IPS-18a (cell line): ENCODE measurements at regions not wholly inside any gene's neighbourhood (a gene's known extent, or its start where the extent isn't known, plus 50 kb on each side); places are given as distances from the start of the nearest gene placed in this dataset.

ENCODE experiments used
- H3K27ac ChIP-seq: one replicate; pipeline ENCODE4 v1.5.1; 2013; ENCODE audit warnings: low read length
- H3K27me3 ChIP-seq: one replicate; pipeline ENCODE4 v1.6.1; 2013; ENCODE audit warnings: mild to moderate bottlenecking, low read length; ENCODE audit not compliant: control insufficient read depth, insufficient read depth
- H3K36me3 ChIP-seq: one replicate; pipeline ENCODE4 v1.6.1; 2013; ENCODE audit warnings: low read depth, low read length; ENCODE audit not compliant: control insufficient read depth
- H3K4me1 ChIP-seq: one replicate; pipeline ENCODE4 v1.6.1; 2013; ENCODE audit warnings: low read depth, low read length; ENCODE audit not compliant: control insufficient read depth
- H3K4me3 ChIP-seq: one replicate; pipeline ENCODE4 v1.5.1; 2013; ENCODE audit warnings: low read length
- H3K9ac ChIP-seq: one replicate; pipeline ENCODE4 v1.6.1; 2013; ENCODE audit warnings: mild to moderate bottlenecking, low read length, moderate library complexity
- H3K9me3 ChIP-seq: one replicate; pipeline ENCODE4 v1.6.1; 2013; ENCODE audit warnings: low read depth, low read length; ENCODE audit not compliant: control insufficient read depth

DNA sequence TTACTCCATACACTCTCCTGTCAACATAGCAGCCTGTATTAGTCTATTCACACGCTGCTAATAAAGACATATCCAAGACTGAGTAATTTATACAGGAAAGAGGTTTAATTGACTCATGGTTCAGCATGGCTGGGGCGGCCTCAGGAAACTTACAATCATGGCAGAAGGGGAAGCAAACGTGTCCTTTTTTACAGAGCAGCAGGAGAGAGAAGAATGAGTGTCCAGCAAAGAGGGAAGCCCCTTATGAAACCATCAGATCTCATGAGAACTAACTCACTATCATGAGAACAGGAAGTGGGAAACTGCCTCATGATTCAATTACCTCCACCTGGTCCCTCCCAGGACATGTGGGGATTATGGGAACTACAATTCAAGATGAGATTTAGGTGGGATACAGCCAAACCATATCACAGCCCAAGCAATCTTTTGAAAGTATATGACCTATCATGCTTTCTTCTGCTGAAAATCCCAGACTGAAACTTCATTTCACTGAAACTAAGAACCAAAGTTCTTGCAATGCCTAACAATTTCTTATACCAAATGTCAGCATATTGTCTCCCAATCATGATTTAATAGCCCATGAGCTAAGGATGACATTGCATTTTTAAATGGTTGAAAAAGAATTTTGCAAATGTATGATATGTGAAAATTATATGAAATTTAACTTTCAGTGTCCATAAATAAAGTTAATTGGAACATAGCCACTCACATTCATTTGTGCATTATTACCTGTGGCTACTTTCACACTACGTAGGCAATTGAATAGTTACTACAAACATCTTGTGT is 686.8 kb upstream of the ZEB2 start:
- Histone ChIP-seq H3K36me3 (no peaks in the 10 kb centered on the region), H3K9me3 (no peaks in the 10 kb centered on the region), H3K9ac (no peak overlapping the region), H3K4me1 (no peaks in the 10 kb centered on the region), H3K27me3 (no peaks in the 10 kb centered on the region), H3K4me3 (no peak overlapping the region), H3K27ac (no peak overlapping the region)

DNA sequence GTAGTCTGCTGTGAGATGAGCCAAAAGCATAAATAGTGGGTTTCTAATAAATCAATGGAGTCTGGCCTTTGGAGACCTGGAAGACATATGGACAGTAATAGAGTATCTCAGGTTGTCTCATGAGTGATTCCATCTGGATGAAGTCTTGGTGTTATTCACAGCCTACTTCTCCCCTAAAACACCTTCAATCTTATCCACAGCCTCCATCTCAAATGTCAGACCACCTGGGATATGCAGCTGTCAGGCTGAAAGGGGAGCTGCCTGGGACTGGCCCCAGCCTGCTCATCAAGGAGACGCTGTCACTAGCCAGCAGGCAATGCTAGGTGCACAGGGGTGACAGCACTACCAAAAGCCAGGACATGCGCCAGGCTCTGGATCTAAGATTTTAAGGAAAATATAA is 684.0 kb upstream of the ZEB2 start:
- H3K4me3 ChIP-seq = no peak overlapping the region
- no peaks in the 10 kb centered on the region for H3K4me1 ChIP-seq
- no peak overlapping the region for H3K9ac ChIP-seq
- H3K36me3 ChIP-seq = no peaks in the 10 kb centered on the region
- no peak overlapping the region for H3K27ac ChIP-seq
- H3K27me3 ChIP-seq = no peaks in the 10 kb centered on the region
- no peaks in the 10 kb centered on the region for H3K9me3 ChIP-seq

DNA sequence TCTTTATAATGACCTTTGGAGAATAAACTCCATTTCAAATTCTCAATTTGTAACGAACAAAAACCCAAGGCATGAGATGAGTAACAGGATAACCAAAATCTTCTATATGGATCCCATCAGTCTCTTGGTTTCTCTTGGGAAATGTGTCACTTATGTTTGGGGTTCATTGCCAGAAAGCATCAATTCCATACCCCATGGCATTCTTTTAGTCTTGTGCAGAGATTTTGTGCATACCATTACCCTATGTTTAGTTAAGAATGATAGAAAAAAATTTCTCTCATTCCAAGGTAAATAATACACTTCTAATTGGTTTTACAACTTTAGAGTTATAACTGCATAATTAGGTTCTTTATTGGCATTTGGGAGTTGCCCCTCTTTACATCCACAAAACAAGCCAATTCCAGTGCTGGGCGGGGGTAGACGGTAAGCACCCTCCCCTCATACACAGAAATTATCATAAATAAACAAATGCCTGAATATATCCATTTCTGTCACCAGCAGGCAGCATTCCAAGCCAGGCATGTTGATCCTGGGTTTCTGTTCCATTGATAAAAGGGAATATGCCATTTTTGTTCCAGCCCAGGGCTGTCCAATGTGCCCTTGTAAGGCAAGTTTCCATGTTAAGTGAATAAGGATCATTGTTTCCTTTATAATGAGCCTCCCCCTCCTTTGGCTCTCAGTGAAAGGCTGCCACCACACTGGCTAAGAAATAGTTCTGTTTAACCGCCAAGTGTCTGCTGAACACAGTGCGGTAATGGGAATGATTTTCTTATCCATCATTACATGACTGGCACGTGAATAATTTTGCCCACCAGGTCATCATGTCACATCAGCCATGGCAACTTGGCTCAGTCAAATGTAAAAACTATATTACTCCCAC is 680.1 kb upstream of the ZEB2 start:
- no peak overlapping the region for H3K27ac ChIP-seq
- peaks cover 5% of the 10 kb centered on the region for H3K4me1 ChIP-seq
- no peaks in the 10 kb centered on the region for H3K36me3 ChIP-seq
- no peak overlapping the region for H3K9ac ChIP-seq
- H3K9me3 ChIP-seq = no peaks in the 10 kb centered on the region
- H3K27me3 ChIP-seq = no peaks in the 10 kb centered on the region
- H3K4me3 ChIP-seq = no peak overlapping the region

DNA sequence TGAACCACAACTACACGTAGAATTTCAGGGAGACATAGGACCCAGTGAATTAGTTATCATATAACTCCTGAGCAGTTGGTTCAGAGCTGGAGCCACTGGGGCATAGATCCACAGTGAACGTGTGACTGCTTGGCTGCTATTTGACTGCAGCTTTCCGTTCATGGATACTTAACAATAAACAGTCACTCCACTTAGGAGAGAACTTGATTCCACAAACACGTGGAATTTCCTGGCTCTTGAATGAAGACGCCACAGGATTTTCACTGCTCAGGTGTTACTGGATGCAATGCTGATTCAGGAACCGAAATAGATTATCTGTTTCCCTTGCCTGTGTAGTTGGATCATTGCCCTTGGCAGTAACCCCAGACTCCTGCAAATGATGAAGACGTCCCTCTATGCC is 679.1 kb upstream of the ZEB2 start:
- Histone ChIP-seq H3K9ac (no peak overlapping the region), H3K36me3 (no peaks in the 10 kb centered on the region), H3K9me3 (no peaks in the 10 kb centered on the region), H3K27ac (no peak overlapping the region), H3K4me3 (no peak overlapping the region), H3K4me1 (peaks cover 15% of the 10 kb centered on the region), H3K27me3 (no peaks in the 10 kb centered on the region)

DNA sequence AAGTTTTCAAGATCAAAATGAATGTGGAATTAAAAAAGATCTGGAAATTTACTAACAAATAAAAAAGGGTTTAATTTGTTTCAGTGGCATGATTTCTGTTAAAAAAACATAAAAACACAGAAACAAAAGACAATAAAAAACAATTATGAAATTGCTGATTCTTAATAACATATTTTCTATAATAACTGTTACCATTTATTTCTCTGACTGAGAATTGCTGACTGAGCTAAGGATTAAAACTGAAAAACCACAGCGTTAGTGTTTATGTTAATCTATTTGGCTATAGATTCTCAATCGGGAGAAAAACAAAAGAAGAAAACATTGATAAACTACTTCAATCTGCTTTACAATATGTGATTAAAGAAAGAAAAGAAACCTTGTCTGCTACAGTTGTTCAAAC is 678.6 kb upstream of the ZEB2 start:
- no peak overlapping the region for H3K9ac ChIP-seq
- H3K36me3 ChIP-seq = no peaks in the 10 kb centered on the region
- peaks cover 17% of the 10 kb centered on the region for H3K4me1 ChIP-seq
- no peak overlapping the region for H3K27ac ChIP-seq
- no peak overlapping the region for H3K4me3 ChIP-seq
- H3K27me3 ChIP-seq = no peaks in the 10 kb centered on the region
- H3K9me3 ChIP-seq = no peaks in the 10 kb centered on the region

DNA sequence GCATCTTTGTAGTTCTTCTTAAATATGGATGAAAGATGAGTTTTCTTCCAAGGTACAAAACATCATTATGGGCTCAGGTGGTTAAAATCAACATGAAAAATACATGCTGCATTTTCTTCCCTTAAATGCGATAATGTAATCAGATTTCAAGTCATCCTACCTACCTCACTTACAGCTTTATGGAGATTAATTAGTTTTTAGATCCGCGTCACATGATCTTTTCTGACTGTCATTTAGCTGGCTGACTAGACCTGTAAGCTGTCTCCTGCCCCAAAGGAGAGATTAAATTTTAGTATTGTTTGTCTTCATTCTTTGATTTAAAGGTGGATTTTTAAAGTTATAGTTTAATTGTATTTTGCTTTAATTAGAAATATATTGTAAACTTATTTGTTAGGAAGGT is 678.0 kb upstream of the ZEB2 start:
- Histone ChIP-seq H3K36me3 (no peaks in the 10 kb centered on the region), H3K4me1 (peaks cover 17% of the 10 kb centered on the region), H3K27me3 (no peaks in the 10 kb centered on the region), H3K9ac (no peak overlapping the region), H3K9me3 (no peaks in the 10 kb centered on the region), H3K4me3 (no peak overlapping the region), H3K27ac (no peak overlapping the region)

DNA sequence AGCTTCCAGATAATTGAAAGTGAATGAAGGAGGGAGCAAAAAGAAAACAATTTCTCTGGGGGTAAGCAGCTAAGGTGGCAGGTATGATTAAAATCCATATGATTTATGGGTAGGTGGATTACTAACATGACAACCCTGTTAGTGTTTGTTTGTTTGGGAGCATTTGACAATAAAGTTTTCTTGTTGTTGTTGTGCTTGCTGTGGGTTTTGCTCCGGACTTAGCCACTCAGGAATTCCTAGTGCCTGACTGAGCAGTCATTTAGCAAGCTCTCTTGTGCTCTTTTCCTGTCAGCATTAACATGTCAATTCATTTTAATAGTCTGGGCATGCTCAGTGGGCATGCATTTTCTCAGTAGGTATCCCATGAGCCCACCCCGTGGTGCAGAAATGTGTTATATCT is 674.8 kb upstream of the ZEB2 start:
- Histone ChIP-seq H3K9ac (no peak overlapping the region), H3K4me1 (peaks cover 17% of the 10 kb centered on the region), H3K9me3 (no peaks in the 10 kb centered on the region), H3K27ac (peak overlapping the region; percentile 14), H3K4me3 (no peak overlapping the region), H3K36me3 (no peaks in the 10 kb centered on the region), H3K27me3 (no peaks in the 10 kb centered on the region)

DNA sequence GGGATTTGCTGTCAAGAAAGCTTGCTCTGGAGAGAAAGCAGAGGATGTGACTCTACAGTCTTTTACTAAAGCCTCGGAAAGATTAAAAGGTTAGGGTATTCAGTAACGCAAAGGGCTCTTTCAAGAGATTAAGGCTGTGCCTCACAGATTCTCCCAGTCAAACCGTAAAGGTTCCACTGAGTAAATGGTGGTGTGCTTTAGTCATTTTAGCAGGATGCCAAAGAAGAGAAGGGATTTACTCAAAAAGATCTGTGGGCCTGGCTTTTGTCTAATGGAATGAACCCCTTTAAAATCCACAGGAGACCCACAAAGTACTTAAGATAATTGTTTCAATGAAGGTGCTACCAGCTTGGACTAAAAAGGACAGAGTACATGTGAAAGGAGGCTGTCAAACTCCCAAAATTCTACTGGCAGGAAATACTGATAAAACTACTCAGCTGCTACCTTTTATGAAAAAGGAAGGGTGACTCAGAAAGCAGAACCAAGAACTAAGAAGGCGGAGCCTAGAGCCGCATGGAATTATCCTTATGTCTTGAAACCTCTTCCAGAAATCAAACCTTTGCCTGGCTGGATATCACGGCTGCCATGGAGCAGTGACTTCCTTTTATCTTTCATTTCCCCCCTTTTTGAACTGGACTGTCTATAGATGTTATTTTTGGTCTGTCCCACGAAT is 670.2 kb upstream of the ZEB2 start:
- no peak overlapping the region for H3K4me3 ChIP-seq
- H3K4me1 ChIP-seq = peaks cover 15% of the 10 kb centered on the region
- no peak overlapping the region for H3K9ac ChIP-seq
- no peaks in the 10 kb centered on the region for H3K9me3 ChIP-seq
- H3K36me3 ChIP-seq = no peaks in the 10 kb centered on the region
- no peak overlapping the region for H3K27ac ChIP-seq
- H3K27me3 ChIP-seq = no peaks in the 10 kb centered on the region

DNA sequence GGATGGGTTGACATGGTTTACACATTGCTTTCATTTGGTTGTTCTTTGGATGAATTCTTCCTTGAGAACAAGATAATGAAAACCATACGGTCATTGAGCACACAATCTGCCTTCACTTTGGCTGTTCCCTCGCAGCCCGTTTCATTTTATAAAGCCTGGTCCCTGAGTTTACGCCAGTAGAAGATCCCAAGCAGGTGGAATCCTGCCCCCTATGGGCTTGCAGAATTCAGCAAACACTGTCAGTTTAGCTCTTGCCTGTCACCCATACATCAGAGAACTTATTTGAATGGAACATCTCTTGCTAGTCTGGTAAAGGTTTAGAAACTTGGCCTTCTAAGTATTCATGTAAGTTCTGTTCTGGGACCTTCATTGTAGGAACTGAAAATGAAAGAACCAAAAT is 666.4 kb upstream of the ZEB2 start:
- Histone ChIP-seq H3K27ac (no peak overlapping the region), H3K9me3 (no peaks in the 10 kb centered on the region), H3K4me3 (no peak overlapping the region), H3K36me3 (no peaks in the 10 kb centered on the region), H3K4me1 (peaks cover 9% of the 10 kb centered on the region), H3K9ac (no peak overlapping the region), H3K27me3 (no peaks in the 10 kb centered on the region)

DNA sequence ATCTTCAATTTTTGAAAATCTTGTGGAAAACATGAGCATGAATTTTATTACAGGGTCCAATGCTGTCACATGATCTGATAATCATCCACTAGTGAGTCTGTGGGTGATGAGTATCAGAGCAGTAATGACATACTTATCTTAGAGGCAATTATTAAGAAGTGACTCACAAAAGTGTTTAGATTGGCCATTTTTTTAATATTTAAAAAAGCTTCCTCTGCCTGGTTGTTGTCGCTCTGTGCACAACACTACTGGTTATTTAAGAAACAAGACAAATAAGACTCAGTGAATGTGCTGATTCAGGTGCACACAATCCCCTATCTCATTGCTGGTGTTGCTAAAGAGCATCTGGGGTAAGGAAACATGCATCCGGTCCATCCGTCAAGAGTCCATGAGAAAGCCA is 665.8 kb upstream of the ZEB2 start:
- Histone ChIP-seq H3K9ac (no peak overlapping the region), H3K4me1 (peaks cover 9% of the 10 kb centered on the region), H3K9me3 (no peaks in the 10 kb centered on the region), H3K36me3 (no peaks in the 10 kb centered on the region), H3K4me3 (no peak overlapping the region), H3K27ac (no peak overlapping the region), H3K27me3 (no peaks in the 10 kb centered on the region)

DNA sequence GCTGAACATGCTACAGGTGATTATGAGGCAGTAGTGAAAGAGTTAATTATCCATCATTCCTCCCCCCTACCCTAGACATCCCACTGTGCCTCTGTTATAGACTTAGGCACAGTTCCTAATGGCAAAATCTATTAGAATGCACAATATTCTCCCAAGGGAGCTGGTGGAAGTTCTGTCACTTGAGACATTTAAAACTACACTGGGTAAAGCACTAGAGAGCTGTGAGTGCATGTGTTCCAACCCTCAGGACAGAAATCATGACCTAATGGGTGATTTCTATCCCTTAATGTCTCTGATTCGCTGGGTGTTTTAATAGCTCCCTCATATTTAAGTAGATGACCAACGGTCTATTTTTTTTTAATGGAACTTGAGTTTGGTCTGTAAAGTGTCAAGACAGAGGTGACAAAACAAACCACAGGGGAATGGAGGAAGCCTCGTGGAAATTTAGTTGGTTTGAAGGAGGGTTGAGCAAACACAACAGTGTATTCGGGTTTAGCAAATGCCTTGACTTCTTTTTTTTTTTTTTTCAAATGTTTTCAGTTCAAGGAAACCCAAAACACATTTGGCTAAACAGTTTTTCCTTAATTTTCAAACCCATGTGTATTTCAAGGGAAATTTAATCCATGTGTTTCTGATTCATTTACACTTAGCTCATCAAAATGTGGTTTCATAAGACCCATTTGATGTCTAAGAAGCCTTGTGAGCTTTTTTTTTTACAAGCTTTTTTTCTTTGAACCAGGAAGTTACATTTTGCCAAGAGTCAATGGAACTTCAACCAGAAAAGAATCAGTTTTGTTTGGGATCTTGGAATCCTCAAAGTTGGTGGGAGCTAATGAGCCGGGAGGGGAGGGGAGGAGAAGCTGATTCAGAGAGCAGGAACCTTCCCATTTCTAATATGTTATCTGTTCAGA is 665.1 kb upstream of the ZEB2 start:
- H3K27me3 ChIP-seq = no peaks in the 10 kb centered on the region
- peaks cover 9% of the 10 kb centered on the region for H3K4me1 ChIP-seq
- no peak overlapping the region for H3K27ac ChIP-seq
- H3K9ac ChIP-seq = no peak overlapping the region
- no peaks in the 10 kb centered on the region for H3K36me3 ChIP-seq
- no peaks in the 10 kb centered on the region for H3K9me3 ChIP-seq
- no peak overlapping the region for H3K4me3 ChIP-seq
